SKM-1 (cell line): ENCODE measurements at regions not wholly inside any gene's neighbourhood (a gene's known extent, or its start where the extent isn't known, plus 50 kb on each side); places are given as distances from the start of the nearest gene placed in this dataset.

Source experiments
- DNase-seq: peaks from one replicate; lab custom pipeline; 2025; ENCODE audit not compliant: unreplicated experiment; lab: John Stamatoyannopoulos, UW

DNA sequence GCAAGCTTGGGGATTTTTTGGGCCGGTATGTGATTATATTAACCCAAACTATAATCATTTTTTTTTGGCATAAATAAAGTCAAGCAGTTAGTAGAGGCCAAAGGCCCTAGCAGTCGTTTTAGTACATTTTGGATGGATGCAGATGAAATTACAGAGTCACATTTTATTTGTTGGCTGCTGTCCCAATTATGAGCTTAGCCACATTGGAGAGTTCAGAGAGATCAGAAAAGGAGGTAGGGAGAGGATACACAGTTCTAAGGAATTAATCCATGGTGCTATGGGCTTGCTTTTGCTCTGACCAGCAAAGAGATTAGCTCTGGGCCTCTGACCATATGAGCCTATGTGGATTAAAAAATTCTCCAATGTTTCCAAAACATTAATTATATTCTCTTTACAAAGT, 395.1 kb downstream of the RAPGEF2 start:
- no peak for DNase-seq

GRCh38 chr4:159498446-159499115, 395.7 kb downstream of the RAPGEF2 start:
- DNase-seq = no peak

- no peak for DNase-seq
Observed at GRCh38 chr4:159500861-159501260, 398.0 kb downstream of the RAPGEF2 start.

DNA sequence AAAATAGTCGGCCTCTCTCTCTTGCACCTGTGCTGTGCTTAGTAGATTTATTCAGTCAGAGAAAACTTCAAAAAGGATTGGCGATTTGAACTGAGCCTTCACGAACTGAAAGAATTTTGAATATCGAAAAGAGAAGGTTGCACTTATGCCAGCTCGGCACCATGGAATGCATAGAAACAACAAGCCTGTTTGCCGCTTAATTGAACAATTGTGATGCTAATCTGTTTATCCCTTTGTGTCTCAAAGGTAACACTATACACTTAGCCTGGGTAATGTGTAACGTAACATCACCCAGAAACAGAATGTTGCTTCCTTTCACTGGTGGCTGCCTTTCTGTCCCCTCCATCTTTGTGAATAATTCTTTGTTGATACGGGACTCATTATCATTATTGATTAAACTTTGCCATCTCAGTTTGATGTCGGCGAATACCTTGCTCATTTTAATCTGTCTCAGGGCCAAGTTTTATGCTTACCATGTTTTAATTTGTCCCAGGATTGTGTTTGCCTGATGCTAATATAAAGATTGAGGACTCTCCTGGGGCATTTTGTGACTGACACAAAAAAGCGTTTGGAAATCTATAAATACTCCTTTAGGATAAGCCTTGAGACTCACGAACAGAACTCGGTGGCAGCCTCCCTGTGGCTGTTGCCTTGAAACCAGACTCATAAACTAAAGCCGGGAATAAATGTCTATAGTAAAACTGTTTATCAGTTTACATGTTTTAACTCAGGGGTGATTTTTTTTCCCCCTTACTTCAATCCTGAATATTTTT, 400.5 kb downstream of the RAPGEF2 start:
- no peak for DNase-seq

- no peak for DNase-seq
Observed at GRCh38 chr4:159504684-159505083, 401.8 kb downstream of the RAPGEF2 start.

DNA sequence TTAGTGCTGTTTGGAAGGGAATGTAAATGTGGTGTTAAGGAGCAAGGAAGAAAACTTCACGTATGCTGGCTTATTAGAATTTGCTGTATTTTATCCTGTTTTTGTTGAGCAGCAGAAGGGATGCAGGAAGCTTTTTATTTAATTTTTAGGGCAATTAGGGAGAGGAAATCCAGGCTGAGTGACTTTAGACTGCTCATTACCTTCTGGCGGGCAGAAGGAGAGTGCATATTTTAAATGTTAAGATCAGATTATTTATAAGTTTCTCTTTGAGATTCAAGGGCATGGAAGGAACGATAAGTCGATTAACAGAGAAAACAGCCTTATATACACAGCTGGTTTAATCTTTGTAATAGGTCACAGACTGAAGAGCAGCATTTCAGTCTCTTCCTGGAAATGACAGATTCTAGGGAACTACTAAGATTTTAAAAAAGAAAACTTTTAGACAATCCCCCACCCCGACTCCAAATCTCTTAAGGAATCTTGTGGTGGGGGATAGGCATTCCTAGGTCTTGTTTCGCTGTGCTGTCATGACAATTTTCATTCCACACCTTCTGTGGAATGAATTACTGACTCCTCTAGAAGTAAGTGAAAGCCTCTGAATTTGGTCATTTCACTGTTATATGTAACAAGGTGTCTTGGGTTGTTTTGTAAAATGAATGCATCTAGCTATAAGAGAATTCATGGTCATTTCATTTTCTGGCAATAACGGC, 402.5 kb downstream of the RAPGEF2 start:
- no peak for DNase-seq

DNA sequence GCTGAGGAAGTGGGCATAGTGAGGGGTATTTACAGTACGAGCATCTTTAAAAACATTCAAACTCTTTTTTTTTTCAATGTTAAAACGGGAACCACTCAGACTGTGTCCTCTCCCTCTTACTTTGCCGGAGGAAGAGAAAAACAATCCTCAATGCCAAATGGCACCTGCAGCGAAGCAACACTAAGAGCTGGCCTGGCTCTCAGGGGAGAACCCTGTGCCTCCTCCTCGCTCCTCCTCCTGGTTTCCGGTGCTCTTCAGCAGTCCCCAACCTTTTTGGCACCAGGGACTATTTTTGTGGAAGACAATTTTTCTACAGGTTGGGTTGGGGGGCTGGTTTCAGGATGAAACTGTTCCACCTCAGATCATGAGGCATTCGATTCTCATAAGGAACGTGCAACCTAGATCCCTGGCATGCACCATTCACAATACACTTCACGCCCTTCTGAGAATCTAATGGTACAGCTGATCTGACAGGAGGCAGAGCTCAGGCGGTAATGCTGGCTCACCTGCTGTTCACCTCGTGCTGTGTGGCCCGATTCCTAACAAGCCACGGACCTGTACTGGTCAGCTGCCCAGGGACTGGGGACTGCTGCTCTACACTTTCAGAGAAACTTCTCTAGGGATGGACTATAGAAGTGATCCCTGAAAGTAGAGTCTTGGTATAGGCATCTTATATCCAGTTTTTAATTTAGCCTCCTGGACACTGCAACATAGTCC, 404.1 kb downstream of the RAPGEF2 start:
- DNase-seq = no peak

GRCh38 chr4:159508917-159509500, 406.1 kb downstream of the RAPGEF2 start:
- no peak for DNase-seq

- no peak for DNase-seq
Observed at GRCh38 chr4:159512348-159512747, 409.5 kb downstream of the RAPGEF2 start.

GRCh38 chr4:159515314-159516025, 412.6 kb downstream of the RAPGEF2 start:
- DNase-seq = no peak

DNA sequence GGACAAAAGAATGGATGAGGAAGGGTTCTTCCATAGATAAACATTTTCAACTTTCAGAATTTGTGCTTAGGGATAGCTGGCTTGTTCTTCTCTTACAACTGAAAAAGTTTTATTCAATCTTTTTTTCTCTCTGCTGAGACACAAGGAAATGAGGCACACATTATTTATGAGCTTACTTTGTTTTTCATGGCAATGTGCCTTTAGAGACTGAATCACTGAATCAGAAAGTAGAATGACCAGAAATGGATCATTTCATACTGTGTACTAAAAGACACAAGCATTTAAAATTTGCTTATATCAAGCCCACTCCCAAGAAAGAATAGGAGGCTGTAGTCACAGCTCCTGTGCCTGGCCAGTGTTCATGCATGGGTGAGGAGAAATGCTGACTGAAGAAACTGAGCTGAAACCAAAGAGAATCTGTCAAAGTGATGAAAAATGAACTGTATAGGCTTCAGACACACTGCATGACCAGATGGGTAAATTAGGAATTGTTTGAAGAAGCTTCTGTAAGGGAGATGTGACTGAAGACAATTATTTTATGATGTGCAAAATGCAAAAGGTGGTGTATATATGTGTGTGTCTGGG, 413.8 kb downstream of the RAPGEF2 start:
- no peak for DNase-seq

DNA sequence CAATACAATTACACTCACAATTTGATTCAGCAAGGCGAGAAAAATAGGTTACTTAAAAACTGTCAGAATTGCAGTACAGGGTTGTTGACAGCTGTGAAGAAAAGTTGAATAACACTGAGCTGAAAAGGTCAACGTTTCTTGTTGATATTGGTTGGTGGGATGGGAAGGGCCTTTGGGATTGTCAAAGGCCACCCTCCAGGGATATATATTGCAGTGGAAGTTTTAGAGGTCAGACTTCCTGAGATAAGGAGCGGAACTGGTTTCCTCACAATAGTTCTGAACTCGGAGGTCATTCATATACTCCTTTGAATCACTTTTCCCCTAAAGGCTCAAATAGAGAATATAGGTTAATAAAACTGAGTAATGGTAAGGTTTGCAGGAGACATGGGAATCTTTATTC, 417.2 kb downstream of the RAPGEF2 start:
- DNase-seq = no peak

- no peak for DNase-seq
Observed at GRCh38 chr4:159526172-159526571, 423.3 kb downstream of the RAPGEF2 start.

GRCh38 chr4:159534655-159535054, 431.8 kb downstream of the RAPGEF2 start:
- no peak for DNase-seq

GRCh38 chr4:159538556-159538955, 435.7 kb downstream of the RAPGEF2 start:
- DNase-seq = no peak

- no peak for DNase-seq
Observed at GRCh38 chr4:159540038-159540437, 437.2 kb downstream of the RAPGEF2 start.

- DNase-seq = no peak
Observed at GRCh38 chr4:159540501-159540900, 437.6 kb downstream of the RAPGEF2 start.

DNA sequence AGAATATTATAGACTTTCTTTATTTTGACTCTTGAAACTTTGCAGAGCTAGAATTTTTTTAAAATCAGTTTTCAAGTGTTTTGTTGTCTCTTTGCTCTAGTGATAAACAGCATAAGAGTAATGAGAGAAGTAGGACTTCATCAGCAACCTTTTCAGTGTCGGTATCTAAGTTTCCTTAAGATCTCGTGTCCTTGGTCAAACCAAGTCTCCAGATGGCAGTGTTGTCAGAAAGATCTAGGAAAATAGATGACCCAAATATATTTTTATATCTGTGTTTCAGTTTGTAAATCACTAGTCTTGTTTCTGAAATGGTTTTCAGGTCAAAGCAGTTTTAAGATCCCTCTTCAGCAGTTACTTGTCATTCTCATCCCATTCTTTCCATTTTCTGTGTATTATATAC, 438.3 kb downstream of the RAPGEF2 start:
- DNase-seq = no peak

- DNase-seq = no peak
Observed at GRCh38 chr4:159542296-159542695, 439.4 kb downstream of the RAPGEF2 start.

DNA sequence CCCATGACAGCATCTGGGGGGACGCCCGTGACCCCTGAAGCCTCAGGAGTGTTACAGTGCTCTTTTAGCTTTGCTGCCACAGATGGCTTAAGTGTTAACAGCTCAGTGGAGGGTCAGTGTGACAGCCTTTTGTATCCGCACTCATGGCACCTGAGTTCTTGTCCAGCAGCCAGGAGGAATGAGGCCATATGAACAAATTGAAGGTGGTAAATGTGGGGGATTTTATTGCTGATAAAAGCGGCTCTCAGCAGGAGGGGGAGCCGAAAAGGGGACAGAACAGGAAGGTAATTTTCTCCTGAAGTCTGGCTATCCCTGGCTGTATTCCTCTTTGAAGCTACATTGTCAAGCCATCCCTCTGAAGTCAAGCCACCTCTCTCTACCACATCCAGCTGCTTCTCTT, 441.0 kb downstream of the RAPGEF2 start:
- no peak for DNase-seq
